GM19238 (cell line): ENCODE measurements at regions not wholly inside any gene's neighbourhood (a gene's known extent, or its start where the extent isn't known, plus 50 kb on each side); places are given as distances from the start of the nearest gene placed in this dataset.
A peak's percentile ranks its signal among the peaks of the same experiment; 100 is the strongest.
"Not testable (repeated sequence)": the region's sequence is repeated elsewhere in the genome, so short reads cannot be mapped to it uniquely, and the experiment has no call there.

Experiments used
- DNase-seq: peaks from one replicate; pipeline ENCODE4 v3.0.0; 2011; ENCODE audit warnings: low spot score; ENCODE audit not compliant: insufficient read length

DNA sequence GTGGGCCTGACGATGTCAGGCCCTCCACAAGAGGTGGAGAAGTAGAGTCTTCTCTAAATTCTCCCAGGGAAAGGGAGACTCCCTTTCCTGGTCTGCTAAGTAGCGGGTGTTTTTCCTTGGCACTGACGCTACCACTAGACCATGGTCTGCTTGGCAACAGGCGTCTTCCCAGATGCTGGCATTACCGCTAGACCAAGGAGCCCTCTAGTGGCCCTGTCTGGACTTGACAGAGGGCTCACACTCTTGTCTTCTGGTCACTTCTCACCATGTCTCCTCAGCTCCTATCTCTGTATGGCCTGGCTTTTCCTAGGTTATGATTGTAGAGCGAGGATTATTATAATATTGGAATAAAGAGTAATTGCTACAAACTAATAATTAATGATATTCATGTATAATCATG is 51.1 kb upstream of the RASSF6 start:
- not testable (repeated sequence) for DNase-seq

DNA sequence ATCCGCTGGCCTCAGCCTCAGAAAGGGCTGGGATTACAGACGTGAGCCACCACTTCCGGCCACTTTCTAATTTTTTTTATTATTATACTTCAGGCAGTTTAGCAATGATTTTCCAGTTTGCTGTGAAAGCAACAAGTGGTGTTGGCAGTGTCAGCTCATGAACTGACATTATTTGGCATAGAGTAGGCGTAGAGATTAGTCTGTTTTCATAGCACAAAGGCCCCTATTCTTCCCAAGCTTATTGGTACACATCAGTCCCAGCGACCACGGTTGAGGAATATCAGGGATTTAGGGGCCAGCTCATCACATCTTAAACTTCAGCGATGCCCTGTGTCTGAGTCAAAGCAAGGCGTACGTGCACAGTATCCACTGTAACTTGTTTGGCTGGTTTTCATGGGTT is 53.0 kb upstream of the RASSF6 start:
- no peak for DNase-seq

DNA sequence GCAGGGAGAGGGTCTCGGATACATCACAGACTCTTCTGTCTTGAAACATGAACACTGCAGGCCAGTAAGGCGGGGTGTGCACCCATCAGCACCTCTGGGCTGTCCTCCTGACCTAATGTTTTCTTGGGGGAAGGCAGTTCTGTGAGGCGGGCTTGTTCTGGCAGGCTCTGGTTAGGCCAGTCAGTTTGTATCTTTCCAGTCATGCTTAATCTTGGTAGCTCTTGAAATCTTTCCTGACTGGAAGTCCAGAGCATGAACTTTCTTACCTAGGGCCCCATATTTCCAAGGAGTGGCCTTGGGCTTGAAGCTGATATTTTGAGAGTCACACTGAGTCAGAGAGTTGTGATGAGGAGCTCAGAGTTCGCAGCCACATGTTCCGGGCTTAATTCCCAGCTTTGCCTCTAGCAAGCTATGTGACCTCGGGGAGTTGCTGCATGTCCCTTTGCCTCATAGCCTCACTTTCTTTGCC is 54.2 kb upstream of the RASSF6 start:
- no peak for DNase-seq

- DNase-seq: no peak
These were observed 55.4 kb upstream of the RASSF6 start for GRCh38 chr4:73675623-73676022.

DNA sequence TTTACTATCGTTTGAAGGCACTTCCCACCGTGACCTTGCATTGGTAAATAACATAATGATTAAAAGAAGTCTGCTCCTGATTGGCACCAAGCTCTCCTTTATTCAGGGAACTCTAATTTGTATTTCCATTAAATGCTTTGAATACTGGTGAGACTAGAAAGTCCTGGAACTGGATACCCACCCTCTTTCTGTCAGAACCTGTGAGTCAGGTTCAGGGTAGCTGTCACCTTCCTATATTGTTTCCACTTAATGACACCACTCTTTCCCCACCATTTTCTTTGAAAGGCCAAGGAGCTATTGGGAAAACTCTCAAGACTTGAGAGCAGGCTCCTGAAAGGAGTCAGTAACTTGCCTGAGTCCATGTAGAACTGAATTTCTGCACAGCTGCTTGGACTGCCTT is 55.9 kb upstream of the RASSF6 start:
- no peak for DNase-seq

GRCh38 chr4:73676861-73677323 is 56.7 kb upstream of the RASSF6 start:
- peak; percentile 7 for DNase-seq

- DNase-seq: no peak
These were observed 59.6 kb upstream of the RASSF6 start for GRCh38 chr4:73679836-73680235.

- no peak for DNase-seq
These were observed 58.6 kb upstream of the CXCL8 start for GRCh38 chr4:73681776-73682175.

DNA sequence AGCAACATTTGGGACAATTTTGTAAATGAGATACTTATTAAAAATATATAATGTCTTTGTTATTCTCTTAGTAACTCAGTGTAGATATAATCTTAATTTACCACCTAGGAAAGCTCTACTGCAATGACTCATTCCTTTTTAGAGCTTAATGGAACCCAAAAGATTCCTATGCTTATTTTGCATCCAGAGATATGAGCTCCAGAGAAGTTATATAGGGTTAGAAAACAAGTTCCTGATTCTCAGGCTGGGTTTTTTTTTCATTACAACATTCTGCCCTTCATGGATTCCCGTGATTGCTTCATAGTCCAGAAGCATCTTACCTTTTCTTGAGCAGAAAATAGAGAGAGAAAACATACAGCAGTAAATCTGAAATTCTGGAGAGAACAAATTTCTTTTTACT is 57.9 kb upstream of the CXCL8 start:
- no peak for DNase-seq

- DNase-seq: no peak
These were observed 57.3 kb upstream of the CXCL8 start for GRCh38 chr4:73683033-73683432.

DNA sequence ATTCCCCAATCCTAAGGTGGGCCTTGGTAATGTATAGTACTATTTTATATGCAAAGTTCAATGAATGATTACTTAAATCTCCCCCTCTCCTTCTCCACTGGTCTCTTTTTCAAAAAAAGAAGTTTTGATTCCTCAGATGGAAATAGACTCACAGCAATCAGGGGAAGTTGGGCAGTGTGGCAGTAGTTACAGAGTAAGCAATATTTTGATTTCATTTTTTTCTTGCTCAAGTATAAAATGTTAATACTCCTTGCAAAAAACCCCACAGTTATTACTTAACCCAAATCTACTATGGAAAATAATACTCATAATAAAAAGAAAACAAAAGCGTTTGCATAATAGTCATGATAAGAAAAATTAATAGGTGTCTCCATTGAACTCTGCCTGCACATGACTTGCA is 56.9 kb upstream of the CXCL8 start:
- no peak for DNase-seq

GRCh38 chr4:73684097-73684496 is 56.3 kb upstream of the CXCL8 start:
- DNase-seq: no peak

DNA sequence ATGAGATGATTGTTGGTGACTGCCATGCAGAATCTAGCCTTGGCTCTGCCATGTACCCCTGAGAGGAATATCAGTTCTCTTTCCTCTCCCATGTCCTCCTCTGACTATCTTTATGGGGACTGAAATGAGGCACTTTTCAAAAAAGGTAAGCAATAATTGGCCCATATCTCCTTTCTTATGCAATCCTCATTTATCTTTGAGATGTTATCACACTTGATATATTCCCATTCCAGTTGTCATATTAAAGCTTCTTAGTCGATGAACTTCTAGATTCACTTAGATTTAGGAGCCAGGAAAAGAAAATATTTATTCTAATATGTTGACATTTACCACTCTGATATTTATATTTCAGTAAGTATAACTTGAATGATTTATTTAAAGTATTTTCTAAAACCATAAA is 55.3 kb upstream of the CXCL8 start:
- DNase-seq: no peak

GRCh38 chr4:73687421-73687820 is 52.9 kb upstream of the CXCL8 start:
- no peak for DNase-seq

- DNase-seq: no peak
These were observed 50.2 kb upstream of the CXCL8 start for GRCh38 chr4:73690051-73690738.
